GM18867 (cell line): ENCODE measurements at regions not wholly inside any gene's neighbourhood (a gene's known extent, or its start where the extent isn't known, plus 50 kb on each side); places are given as distances from the start of the nearest gene placed in this dataset.
"Not testable (repeated sequence)": the region's sequence is repeated elsewhere in the genome, so short reads cannot be mapped to it uniquely, and the experiment has no call there.

Source experiments
- ATAC-seq: cut with Tn5 transposase; IDR thresholded peaks from one replicate; pipeline ENCODE4 v1.9.1; 2021; ENCODE audit warnings: mild to moderate bottlenecking, moderate library complexity; ENCODE audit not compliant: unreplicated experiment

DNA sequence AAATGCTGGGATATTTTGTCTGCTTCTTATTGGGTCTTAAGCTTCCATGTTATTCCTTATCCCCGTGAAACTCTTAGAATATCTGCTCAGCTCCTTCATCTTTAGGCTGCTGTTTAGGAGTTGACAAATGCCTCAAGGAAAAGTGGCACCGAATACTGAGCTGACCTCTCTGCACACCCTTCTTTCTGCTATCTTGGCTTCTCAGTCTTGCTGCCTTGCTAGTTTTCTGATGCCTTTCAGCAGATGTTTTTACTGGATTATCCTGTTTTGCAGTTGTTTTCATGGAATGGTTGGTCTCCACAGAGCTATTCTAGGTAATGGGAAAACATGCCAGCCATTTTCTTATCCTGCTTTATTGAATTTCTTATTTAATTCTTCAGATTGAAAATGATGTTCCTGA lies 86.3 kb downstream of the GYPE start:
- no peak for ATAC-seq

DNA sequence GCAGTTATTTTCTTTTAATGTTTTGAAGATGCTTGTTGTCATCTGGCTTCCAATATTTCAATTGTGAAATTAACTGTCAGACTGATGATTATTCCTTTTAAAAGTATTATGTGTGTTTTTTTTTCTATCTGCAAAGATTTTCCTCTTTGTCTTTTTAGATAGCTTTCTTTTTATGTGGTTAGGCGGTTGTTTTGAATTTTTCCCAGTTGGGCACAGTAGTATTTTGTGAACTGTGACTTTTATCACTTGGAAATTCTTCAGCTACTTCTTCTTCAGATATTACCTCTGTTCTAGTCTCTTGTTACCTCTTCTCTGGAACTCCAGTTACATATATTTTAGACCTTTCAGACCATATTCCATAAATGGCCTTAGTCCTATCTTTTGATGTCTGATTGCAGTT lies 87.5 kb downstream of the GYPE start:
- not testable (repeated sequence) for ATAC-seq

DNA sequence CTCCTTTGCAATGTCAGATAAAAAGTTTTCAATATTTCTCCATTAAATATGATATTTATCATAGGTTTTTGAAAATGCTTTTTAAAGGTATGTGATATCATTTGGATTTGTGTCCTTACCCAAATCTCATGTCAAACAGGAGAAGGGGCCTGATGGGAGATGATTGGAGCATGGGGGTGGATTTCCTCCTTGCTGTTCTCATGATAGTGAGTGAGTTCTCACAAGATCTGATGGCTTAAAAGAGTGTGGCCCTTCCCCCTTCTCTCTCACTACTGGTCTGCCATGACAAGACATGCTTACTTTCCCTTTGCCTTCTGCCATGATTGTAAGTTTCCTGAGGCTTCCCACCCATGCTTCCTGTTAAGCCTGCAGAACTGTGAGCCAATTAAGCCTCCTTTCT lies 90.0 kb downstream of the GYPE start:
- ATAC-seq: not testable (repeated sequence)

DNA sequence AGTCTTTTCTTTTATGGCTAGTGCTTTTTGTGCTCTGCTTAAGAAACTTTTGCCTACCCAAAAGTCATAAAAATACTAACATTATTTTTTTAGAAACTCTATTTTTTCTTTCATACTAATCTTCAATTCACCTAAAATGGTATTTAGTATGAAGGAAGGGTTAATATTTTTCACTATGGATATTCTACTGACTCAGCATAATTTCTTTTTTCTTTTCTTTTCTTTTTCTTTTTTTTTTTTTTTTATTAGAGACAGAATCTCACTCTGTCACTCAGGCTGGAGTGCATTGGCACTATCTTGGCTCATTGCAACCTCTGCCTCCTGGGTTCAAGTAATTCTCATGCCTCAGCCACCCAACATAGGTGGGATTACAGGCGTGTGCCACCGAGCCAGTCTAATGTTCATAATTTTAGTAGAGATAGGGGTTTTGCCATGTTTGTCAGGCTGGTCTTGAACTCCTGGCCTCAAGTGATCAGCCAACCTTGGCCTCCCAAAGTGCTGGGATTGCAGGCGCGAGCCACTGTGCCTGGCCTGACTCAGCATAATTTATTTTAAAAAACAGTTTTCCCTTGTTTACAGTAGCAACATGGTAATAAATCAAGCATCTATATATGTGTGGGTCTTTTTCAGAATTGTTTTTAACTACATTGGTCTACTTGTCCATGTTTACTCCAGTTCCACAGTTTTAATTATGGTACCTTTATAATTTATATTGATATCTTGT lies 91.8 kb downstream of the GYPE start:
- ATAC-seq: not testable (repeated sequence)

DNA sequence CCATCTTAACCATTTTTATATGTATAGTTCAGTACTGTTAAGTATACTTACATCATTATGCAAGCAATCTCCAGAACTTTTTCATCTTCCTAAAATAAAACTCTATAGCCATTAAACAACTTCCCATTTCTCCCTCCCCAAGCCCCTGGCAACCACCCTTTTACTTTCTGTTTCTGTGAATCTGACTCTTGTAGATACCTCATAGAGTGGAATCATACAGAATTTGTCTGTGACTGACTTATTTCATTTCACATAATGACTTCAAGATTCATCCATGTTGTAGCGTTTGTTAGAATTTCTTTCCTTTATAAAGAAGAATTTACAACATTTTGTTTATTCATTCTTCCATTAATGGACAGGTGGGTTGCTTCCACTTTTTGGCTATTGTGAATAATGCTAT lies 91.2 kb upstream of the FREM3 start:
- ATAC-seq: not testable (repeated sequence)

DNA sequence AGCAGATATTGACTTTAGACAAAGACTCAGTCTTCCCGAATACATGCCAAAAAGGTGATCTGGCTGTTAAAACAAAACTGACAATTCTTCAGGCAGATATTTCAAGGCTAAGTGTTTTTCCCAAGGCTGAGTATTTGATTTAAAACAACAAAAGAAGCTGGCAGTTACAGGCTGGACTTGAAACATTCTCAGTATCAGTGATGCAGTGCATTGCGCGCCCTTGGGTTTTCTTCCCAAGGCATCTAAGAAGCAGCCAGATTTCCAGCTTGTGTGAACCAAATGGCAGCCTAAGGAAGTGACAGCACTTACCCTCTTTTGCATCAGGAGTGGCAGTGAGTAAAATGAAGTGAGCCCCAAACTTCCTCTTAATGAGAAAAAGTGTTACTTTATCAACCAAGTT lies 90.0 kb upstream of the FREM3 start:
- not testable (repeated sequence) for ATAC-seq

DNA sequence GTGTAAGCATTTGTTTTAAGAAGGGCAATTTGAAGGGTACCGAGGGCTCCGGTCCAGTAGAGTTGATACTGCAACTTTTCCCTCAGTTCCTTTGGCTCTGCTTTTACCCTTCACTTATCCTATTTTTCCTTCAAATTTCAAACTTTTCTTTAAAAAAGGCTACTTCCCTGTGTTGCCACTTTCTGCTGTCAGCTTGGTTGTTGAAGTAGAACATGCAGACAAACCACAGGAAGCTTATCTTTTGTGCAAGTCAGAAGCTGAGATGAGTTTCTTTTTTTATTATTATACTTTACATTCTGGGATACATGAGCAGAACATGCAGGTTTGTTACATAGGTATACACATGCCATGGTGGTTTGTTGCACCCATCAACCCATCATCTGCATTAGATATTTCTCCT lies 89.1 kb upstream of the FREM3 start:
- not testable (repeated sequence) for ATAC-seq

DNA sequence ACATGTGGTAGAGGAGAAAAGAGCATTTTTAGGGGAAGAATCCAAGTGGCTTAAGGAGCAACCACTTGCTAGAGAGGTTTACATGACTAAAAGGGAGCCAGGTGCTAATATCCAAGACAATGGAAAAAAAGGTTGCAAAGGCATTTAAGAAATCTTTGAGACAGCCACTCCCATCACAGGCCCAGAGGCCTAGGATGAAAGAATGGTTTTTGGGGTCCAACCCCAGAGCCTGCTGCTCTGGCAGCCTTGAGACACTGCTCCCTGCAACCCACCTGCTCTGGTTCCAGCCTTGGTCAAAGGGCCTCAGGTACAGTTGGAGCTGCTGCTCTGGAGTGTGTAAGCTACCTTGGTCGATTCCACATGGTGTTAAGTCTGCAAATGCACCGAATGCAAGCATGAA lies 84.1 kb upstream of the FREM3 start:
- ATAC-seq: no peak

DNA sequence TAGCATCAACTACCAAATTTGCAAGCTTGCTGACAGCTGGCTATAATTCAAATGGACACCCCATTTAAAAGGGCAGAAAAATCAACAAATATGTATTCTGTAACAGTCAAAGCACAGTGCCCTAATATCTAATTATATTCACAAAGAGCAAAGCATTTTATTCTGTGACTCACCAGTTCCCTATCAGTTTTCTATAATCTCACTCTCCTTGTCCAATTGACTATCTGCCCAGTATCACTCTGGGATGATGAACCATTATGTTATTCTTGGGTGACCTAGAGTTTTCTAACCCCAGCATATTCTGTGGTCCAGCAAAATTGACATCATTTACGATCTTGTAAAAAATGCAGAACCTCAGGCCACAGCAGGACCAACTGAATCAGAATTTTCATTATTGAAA lies 82.0 kb upstream of the FREM3 start:
- ATAC-seq: no peak

DNA sequence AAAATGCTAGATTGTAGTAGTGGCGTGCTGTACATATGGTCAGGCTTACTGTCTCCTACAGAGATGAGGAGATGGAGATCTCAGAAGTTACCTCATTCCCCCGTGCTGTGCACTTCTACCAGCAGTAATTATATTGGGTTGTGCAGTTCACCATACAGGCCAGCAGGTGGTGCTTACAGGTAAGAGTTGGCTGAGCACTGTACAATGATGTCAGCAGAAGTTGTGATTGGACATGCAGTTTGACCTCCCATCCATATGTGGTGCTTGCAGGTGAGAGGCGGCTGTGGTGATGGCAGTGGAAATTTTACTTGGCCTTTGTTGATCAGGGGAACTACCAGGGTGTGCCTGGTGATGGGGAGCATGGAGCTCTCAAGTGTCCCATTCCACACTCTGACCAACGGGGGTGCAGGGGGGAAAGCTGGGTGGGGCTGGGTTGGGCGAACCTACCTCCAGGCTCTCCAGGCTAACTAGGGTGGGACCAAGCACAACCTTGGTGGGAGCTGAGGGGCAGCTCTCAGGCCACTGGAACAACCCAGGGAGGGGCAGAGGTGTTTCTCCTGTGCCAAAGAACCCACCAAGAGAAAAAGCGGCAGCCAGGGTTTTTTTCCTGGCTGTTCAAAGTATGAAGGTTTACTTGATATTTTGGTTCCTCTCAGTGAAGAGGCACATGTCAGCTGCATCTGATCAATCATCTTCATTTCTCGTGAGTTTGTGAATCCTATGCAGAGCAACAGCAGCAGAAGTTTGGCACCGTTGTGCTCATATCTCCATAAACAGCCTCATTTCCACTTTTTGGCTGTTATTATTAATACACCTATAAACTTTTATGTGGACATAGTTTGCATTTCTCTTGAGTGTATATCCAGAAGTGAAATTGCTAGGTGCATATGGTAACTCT lies 73.8 kb upstream of the FREM3 start:
- peak; percentile 100 for ATAC-seq

DNA sequence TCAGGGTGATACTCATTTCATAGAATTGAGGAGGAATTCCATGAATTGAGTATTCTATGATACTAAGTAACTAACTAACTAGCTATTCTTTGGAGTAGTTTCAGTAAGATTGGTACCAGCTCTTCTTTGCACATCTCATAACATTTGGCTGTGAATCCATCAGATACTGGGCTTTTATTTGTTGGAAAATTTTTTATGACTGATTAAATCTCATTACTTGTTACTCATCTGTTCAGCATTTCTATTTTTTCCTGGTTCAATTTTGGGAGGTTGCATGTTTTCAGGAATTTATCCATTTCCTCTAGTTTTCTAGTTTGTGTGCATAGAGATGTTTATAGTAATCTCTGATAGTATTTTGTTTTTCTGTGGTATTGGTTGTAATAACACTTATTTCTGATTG lies 70.8 kb upstream of the FREM3 start:
- no peak for ATAC-seq

DNA sequence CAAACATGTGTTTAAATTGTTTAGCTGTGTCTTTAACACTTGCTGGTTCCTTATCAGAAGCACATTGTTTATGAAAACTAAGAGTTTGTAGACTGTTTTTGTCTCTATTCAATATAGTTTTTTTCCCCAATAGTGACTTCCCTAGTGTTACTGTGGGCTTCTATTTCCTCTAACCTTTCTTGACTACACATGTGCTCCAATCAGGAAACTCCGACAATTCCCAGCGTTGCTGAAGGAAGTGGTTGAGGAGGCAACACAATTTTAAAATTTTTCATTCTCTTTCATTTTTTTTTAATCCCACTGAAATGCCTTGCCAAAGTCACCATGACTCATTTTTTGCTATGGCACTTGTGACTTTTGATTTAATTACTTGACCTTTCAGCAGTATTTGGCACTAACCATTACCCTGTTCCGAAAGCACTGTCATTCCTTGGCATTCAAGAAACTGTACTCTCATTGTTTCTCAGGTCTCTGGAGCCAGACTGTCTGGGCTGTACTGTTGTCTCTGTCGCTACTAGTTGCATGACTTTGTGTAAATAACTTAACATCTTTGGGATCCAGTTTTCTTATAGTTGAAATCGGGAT lies 67.6 kb upstream of the FREM3 start:
- no peak for ATAC-seq

DNA sequence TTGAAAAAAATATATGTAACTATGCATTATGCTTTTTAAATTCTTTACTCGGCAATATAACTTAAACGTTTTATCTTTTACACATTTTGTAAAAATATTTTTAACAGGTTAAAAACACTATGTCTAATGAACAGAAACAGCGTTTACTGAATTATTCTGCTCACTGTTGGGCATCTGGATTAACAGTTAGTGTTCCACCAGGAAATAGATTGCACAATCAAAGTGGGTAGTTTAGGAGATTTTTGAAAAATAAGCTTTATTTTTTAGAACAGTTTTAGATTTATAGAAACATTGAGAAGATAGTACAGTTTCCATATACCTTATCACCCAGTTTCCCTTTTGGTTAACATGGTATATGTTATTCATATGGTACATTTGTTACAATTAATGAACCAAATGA lies 63.1 kb upstream of the FREM3 start:
- ATAC-seq: no peak

DNA sequence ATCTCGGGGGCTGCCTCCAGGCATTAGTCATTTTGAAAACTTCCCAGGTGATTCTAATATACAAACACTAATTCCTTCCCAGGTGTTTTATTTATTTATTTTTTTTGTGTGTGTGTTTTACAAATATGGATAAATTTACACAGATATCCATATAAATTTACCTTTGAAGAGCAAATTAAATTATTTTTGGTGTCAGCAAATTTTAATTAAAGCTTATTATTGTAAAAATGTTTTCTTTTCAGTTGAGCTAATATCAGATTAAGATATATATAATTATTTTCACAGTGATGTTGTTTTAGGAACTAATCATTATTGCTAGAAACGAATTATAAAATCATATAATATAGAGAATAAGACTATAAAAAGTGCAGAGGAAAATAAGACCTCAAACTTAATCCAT lies 62.0 kb upstream of the FREM3 start:
- no peak for ATAC-seq
